SH-SY5Y (cell line): ENCODE measurements at regions not wholly inside any gene's neighbourhood (a gene's known extent, or its start where the extent isn't known, plus 50 kb on each side); places are given as distances from the start of the nearest gene placed in this dataset.

Experiments
- GATA2 ChIP-seq: IDR thresholded peaks from 2 replicates; pipeline ENCODE4 v1.6.1; 2011; ENCODE audit warnings: mild to moderate bottlenecking, low read depth, low read length
- GATA3 ChIP-seq: IDR thresholded peaks from 2 replicates; pipeline ENCODE4 v1.6.1; 2011; ENCODE audit warnings: low read depth, mild to moderate bottlenecking, low read length, moderate library complexity

GRCh38 chr1:81004011-81004410 lies 796.7 kb upstream of the ADGRL2 start:
- TF ChIP-seq GATA2 (no peak), GATA3 (no peak)
